Mucosa of descending colon (tissue), 3 donors: ENCODE measurements at regions not wholly inside any gene's neighbourhood (a gene's known extent, or its start where the extent isn't known, plus 50 kb on each side); places are given as distances from the start of the nearest gene placed in this dataset.
A peak's percentile ranks its signal among the peaks of the same experiment; 100 is the strongest.
"Not testable (repeated sequence)": the region's sequence is repeated elsewhere in the genome, so short reads cannot be mapped to it uniquely, and the experiment has no call there.

Source experiments
- ATAC-seq: fragments of 200-7000 bp; cut with Tn5 transposase; one replicate; pipeline ENCODE4 v1.9.1; 2020; ENCODE audit warnings: mild to moderate bottlenecking, moderate library complexity
- DNase-seq, 3 donors: peaks; one replicate each; pipeline ENCODE4 v3.0.0-alpha.2; 2020
- H3K36me3 ChIP-seq: fragments of 200-600 bp; one replicate; pipeline ENCODE4 v1.8.0; 2021; ENCODE audit warnings: low read depth, mild to moderate bottlenecking
- H3K4me1 ChIP-seq: fragments of 200-600 bp; one replicate; pipeline ENCODE4 v1.8.0; 2021; ENCODE audit warnings: low read depth, mild to moderate bottlenecking
- H3K4me3 ChIP-seq: fragments of 200-600 bp; one replicate; pipeline ENCODE4 v1.8.0; 2021; ENCODE audit warnings: mild to moderate bottlenecking
- H3K9me3 ChIP-seq: fragments of 200-600 bp; one replicate; pipeline ENCODE4 v1.8.0; 2021; ENCODE audit warnings: mild to moderate bottlenecking
- intact Hi-C, 2 donors: fragments of 100-400 bp; cut with DNase I in 1 of 2; cut with micrococcal nuclease in 1 of 2; formaldehyde crosslinking; loops; one replicate each; pipeline versions ENCODE4 v1.11.0 to v1.11.1; 2022; cut with DNase I, micrococcal nuclease
- TF ChIP-seq, protein P1 (sequence below): fragments of 200-600 bp; IDR thresholded peaks from one replicate; pipeline ENCODE4 v1.8.0; 2022; ENCODE audit warnings: antibody characterized with exemption, mild to moderate bottlenecking
- donor health status: DM: no; HTN: no; CAD: no; lungs with moderate emphysema.
- donor health status: DM: no; HTN: no; CAD: no.
- donor health status: DM: no; HTN: yes; CAD: no.

DNA sequence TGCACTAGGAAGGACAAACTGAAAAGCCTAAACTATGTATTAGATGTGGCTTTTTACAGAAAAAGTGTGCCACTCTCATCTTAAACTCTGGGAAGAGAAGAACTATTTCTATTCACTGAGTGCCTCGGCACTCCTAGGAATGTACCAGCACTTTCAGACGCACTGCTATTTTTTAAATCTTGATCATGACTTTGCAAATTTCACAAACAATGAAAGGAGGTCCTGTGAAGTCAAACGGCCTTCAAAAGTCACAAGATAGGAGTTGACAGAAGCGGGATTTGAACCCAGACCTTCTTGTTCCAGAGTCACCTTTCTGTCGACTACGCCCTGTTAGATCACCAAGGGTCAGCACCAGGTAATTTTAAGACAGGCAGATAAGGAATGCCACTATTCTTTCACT lies 365.4 kb downstream of the VRK1 start:
- ATAC-seq (no peak), DNase-seq (no peak)
- TF ChIP-seq, protein P1, sequence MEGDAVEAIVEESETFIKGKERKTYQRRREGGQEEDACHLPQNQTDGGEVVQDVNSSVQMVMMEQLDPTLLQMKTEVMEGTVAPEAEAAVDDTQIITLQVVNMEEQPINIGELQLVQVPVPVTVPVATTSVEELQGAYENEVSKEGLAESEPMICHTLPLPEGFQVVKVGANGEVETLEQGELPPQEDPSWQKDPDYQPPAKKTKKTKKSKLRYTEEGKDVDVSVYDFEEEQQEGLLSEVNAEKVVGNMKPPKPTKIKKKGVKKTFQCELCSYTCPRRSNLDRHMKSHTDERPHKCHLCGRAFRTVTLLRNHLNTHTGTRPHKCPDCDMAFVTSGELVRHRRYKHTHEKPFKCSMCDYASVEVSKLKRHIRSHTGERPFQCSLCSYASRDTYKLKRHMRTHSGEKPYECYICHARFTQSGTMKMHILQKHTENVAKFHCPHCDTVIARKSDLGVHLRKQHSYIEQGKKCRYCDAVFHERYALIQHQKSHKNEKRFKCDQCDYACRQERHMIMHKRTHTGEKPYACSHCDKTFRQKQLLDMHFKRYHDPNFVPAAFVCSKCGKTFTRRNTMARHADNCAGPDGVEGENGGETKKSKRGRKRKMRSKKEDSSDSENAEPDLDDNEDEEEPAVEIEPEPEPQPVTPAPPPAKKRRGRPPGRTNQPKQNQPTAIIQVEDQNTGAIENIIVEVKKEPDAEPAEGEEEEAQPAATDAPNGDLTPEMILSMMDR: no peak
- Histone ChIP-seq H3K9me3 (peaks cover 3% of the 10 kb centered on the region), H3K4me3 (no peak overlapping the region), H3K36me3 (no peaks in the 10 kb centered on the region), H3K4me1 (no peaks in the 10 kb centered on the region)
- intact Hi-C loops: no loop called here

DNA sequence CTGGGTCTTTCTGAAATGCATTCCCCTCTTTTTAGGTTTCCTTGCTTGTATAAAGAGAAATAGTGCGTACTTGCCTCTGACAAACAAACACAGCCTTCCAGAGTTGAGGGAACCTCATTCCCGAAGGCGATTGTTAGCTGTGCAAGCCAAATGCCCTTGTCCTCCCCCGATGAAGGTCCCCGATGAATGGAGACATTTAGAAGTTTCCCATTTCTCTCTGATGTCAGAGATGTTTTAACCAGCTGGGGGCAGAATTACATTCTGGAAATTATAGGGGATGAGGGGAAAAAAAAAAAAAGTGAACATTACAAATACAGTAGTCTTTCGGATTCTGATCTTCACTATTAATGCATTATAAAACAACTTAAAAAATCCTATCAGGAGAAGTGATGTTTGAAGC lies 366.8 kb downstream of the VRK1 start:
- Histone ChIP-seq H3K9me3 (peaks cover 3% of the 10 kb centered on the region), H3K4me3 (no peak overlapping the region), H3K36me3 (no peaks in the 10 kb centered on the region), H3K4me1 (no peaks in the 10 kb centered on the region)
- TF ChIP-seq, protein P1: no peak
- DNase-seq: no peak
- intact Hi-C loops: no loop called here
- ATAC-seq: no peak

DNA sequence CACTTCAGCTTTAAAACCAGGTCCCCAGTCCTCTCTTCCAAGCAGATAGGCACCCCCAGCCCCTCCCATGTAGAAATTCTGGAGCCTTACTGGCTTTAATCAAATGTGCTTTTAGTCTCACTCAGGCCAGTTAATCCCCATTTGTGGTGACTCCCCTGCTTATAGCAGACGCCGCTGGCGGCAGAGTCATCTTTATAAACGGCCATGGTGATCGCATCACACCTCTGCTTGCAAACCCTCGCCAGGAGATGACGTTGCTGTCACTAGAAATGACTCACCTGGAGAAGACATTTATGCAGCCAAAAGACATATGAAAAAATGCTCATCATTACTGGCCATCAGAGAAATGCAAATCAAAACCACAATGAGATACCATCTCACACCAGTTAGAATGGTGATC lies 369.3 kb downstream of the VRK1 start:
- no peak overlapping the region for H3K4me3 ChIP-seq
- ATAC-seq: no peak
- no peaks in the 10 kb centered on the region for H3K4me1 ChIP-seq
- no peaks in the 10 kb centered on the region for H3K9me3 ChIP-seq
- H3K36me3 ChIP-seq: no peaks in the 10 kb centered on the region
- DNase-seq: no peak
- intact Hi-C loops: no loop called here
- TF ChIP-seq, protein P1: no peak

DNA sequence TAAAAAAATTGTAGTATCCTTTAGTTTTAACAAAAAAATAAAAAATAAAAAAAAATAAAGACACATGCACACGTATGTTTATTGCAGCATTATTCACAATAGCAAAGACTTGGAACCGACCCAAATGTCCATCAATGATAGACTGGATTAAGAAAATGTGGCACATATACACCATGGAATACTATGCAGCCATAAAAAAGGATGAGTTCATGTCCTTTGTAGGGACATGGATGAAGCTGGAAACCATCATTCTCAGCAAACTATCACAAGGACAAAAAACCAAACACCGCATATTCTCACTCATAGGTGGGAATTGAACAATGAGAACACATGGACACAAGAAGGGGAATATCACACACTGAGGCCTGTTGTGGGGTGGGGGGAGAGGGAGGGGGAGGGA lies 370.4 kb downstream of the VRK1 start:
- ATAC-seq, intact Hi-C loops, H3K9me3 ChIP-seq, H3K4me3 ChIP-seq, H3K36me3 ChIP-seq, DNase-seq, H3K4me1 ChIP-seq: not testable (repeated sequence)

GRCh38 chr14:97172644-97173043 lies 375.5 kb downstream of the VRK1 start:
- intact Hi-C loops: no loop called here
- H3K36me3 ChIP-seq: no peaks in the 10 kb centered on the region
- TF ChIP-seq, protein P1: no peak
- DNase-seq (no peak), ATAC-seq (no peak)
- no peaks in the 10 kb centered on the region for H3K4me1 ChIP-seq
- no peak overlapping the region for H3K4me3 ChIP-seq
- no peaks in the 10 kb centered on the region for H3K9me3 ChIP-seq

- DNase-seq (peak in 1 of 3 donors; percentile 38), ATAC-seq (peak; percentile 42)
- TF ChIP-seq, protein P1: no peak
- no peaks in the 10 kb centered on the region for H3K4me1 ChIP-seq
- intact Hi-C loops: no loop called here
- H3K36me3 ChIP-seq: no peaks in the 10 kb centered on the region
- no peaks in the 10 kb centered on the region for H3K9me3 ChIP-seq
- no peak overlapping the region for H3K4me3 ChIP-seq
These were observed 379.8 kb downstream of the VRK1 start for GRCh38 chr14:97177016-97177415.
